ENCODE measurements at regions not wholly inside any gene's neighbourhood (a gene's known extent, or its start where the extent isn't known, plus 50 kb on each side); places are given as distances from the start of the nearest gene placed in this dataset.
"Not testable (repeated sequence)": the region's sequence is repeated elsewhere in the genome, so short reads cannot be mapped to it uniquely, and the experiment has no call there.

- DNase-seq: no peak
Observed at GRCh38 chr6:128736780-128737179, 146.2 kb upstream of the LAMA2 start.

- DNase-seq: peak; percentile 48
Observed at GRCh38 chr6:128731249-128732165, 151.4 kb upstream of the LAMA2 start.

GRCh38 chr6:128727500-128727899 lies 155.4 kb upstream of the LAMA2 start:
- DNase-seq: no peak

GRCh38 chr6:128725271-128726233 lies 157.4 kb upstream of the LAMA2 start:
- peak; percentile 72 for DNase-seq

GRCh38 chr6:128724738-128725137 lies 158.2 kb upstream of the LAMA2 start:
- no peak for DNase-seq

GRCh38 chr6:128723667-128724066 lies 159.3 kb upstream of the LAMA2 start:
- no peak for DNase-seq

GRCh38 chr6:128720891-128721290 lies 162.0 kb upstream of the LAMA2 start:
- no peak for DNase-seq

GRCh38 chr6:128719786-128720185 lies 163.2 kb upstream of the LAMA2 start:
- no peak for DNase-seq

GRCh38 chr6:128713461-128713860 lies 169.5 kb upstream of the LAMA2 start:
- no peak for DNase-seq

GRCh38 chr6:128712898-128713297 lies 170.0 kb upstream of the LAMA2 start:
- DNase-seq: no peak

- DNase-seq: no peak
Observed at GRCh38 chr6:128711149-128711548, 171.8 kb upstream of the LAMA2 start.

GRCh38 chr6:128710315-128710714 lies 172.6 kb upstream of the LAMA2 start:
- DNase-seq: no peak

GRCh38 chr6:128704601-128705000 lies 178.3 kb upstream of the LAMA2 start:
- no peak for DNase-seq

- not testable (repeated sequence) for DNase-seq
Observed at GRCh38 chr6:128703794-128704193, 179.1 kb upstream of the LAMA2 start.

GRCh38 chr6:128696691-128697689 lies 176.6 kb upstream of the PTPRK start:
- DNase-seq: no peak

GRCh38 chr6:128694303-128695009 lies 174.1 kb upstream of the PTPRK start:
- DNase-seq: no peak

- DNase-seq: no peak
Observed at GRCh38 chr6:128690063-128690462, 169.7 kb upstream of the PTPRK start.

- DNase-seq: no peak
Observed at GRCh38 chr6:128686084-128686483, 165.7 kb upstream of the PTPRK start.

- DNase-seq: no peak
Observed at GRCh38 chr6:128676456-128676855, 156.1 kb upstream of the PTPRK start.

GRCh38 chr6:128672023-128672422 lies 151.6 kb upstream of the PTPRK start:
- no peak for DNase-seq

GRCh38 chr6:128667339-128667858 lies 147.0 kb upstream of the PTPRK start:
- no peak for DNase-seq

Data from tongue (tissue), 1 donor.